ENCODE measurements at regions not wholly inside any gene's neighbourhood (a gene's known extent, or its start where the extent isn't known, plus 50 kb on each side); places are given as distances from the start of the nearest gene placed in this dataset.

GRCh38 chr21:27606422-27606821 is 639.5 kb upstream of the ADAMTS5 start:
- H4K20me1 ChIP-seq (ENCODE audit: insufficient read depth, low read length) = no peaks in the 10 kb centered on the region
- H3K27ac ChIP-seq (ENCODE audit: low read length) = no peak overlapping the region
- H3K9me3 ChIP-seq (ENCODE audit: insufficient read depth, low read length, severe bottlenecking) = no peaks in the 10 kb centered on the region
- no peak overlapping the region for H3K4me3 ChIP-seq (ENCODE audit: low read depth in 1 of 2, low read length in 2 of 2)
- H2AFZ ChIP-seq (ENCODE audit: low read depth, low read length) = no peak overlapping the region
- no peak for TF ChIP-seq CTCF (IDR thresholded peaks at IDR 0.05; ENCODE audit: borderline replicate concordance, extremely low read depth, low read length, poor library complexity, severe bottlenecking)
- no peak for TF ChIP-seq EZH2 (IDR thresholded peaks at IDR 0.05; ENCODE audit: borderline replicate concordance, low read depth, low read length, severe bottlenecking)
- no peak overlapping the region for H3K9ac ChIP-seq (ENCODE audit: low read depth, low read length)
- H3K79me2 ChIP-seq (ENCODE audit: insufficient read depth, low read length) = no peaks in the 10 kb centered on the region
- H3K36me3 ChIP-seq (ENCODE audit: insufficient read depth, low read length) = no peaks in the 10 kb centered on the region
- ATAC-seq (ENCODE audit: insufficient read depth, low read depth) = no peak
- no peak overlapping the region for H3K4me2 ChIP-seq (ENCODE audit: insufficient read depth, low read length)
- H3K27me3 ChIP-seq (ENCODE audit: insufficient read depth, low read length, poor library complexity) = no peaks in the 10 kb centered on the region
- H3K4me1 ChIP-seq (ENCODE audit: insufficient read depth, low read length) = no peaks in the 10 kb centered on the region
- DNase-seq = no peak

DNA sequence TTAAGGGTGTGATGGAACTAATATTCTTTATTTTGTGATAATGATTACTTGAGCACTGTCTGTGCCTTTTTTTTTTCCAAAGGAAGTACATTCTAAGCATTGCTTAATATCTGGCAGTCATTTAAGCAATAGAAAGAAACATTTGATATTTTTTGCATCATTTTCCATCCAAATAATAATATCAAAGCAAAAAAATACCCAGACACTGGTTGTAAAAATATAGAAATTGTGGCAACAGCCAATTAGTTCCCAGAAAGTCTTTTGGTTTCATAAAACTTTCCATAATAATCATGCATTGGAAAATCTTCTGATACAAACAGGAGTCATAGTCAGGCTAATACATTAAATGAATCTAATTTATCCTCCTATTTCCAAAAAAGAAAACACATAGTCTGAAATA is 629.3 kb upstream of the ADAMTS5 start:
- Histone ChIP-seq H3K9me3 (ENCODE audit: insufficient read depth, low read length, severe bottlenecking) (no peaks in the 10 kb centered on the region), H3K36me3 (ENCODE audit: insufficient read depth, low read length) (no peaks in the 10 kb centered on the region), H2AFZ (ENCODE audit: low read depth, low read length) (no peak overlapping the region), H3K4me3 (ENCODE audit: low read depth in 1 of 2, low read length in 2 of 2) (no peak overlapping the region), H3K27ac (ENCODE audit: low read length) (no peak overlapping the region), H3K9ac (ENCODE audit: low read depth, low read length) (no peak overlapping the region), H3K4me2 (ENCODE audit: insufficient read depth, low read length) (no peak overlapping the region), H3K27me3 (ENCODE audit: insufficient read depth, low read length, poor library complexity) (no peaks in the 10 kb centered on the region), H3K79me2 (ENCODE audit: insufficient read depth, low read length) (no peaks in the 10 kb centered on the region), H4K20me1 (ENCODE audit: insufficient read depth, low read length) (no peaks in the 10 kb centered on the region), H3K4me1 (ENCODE audit: insufficient read depth, low read length) (no peaks in the 10 kb centered on the region)
- no peak for ATAC-seq (ENCODE audit: insufficient read depth, low read depth)
- DNase-seq = no peak
- TF ChIP-seq EZH2 (IDR thresholded peaks at IDR 0.05; ENCODE audit: borderline replicate concordance, low read depth, low read length, severe bottlenecking) (no peak), CTCF (IDR thresholded peaks at IDR 0.05; ENCODE audit: borderline replicate concordance, extremely low read depth, low read length, poor library complexity, severe bottlenecking) (no peak)

DNA sequence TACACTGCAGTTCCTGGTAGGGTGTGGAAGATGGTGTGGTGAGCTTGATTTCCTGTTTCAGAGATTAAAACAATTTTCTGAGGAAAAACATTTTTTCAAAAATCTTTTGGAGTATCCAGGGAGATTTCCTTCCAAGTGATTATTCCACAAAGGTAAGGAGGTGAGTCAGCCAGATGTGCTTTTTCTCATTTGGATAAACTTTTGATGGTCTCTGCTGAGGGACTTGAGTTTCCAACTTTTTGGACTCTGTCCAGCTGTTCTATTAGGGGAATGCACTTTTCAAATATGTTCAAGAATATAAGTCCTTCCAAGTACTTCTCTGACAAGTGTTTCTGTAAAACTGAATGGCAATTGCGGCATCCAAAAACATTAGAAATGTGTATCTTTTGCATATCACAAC is 628.8 kb upstream of the ADAMTS5 start:
- TF ChIP-seq EZH2 (IDR thresholded peaks at IDR 0.05; ENCODE audit: borderline replicate concordance, low read depth, low read length, severe bottlenecking) = no peak
- TF ChIP-seq CTCF (IDR thresholded peaks at IDR 0.05; ENCODE audit: borderline replicate concordance, extremely low read depth, low read length, poor library complexity, severe bottlenecking) = no peak
- Histone ChIP-seq H3K36me3 (ENCODE audit: insufficient read depth, low read length) (no peaks in the 10 kb centered on the region), H3K27me3 (ENCODE audit: insufficient read depth, low read length, poor library complexity) (no peaks in the 10 kb centered on the region), H3K79me2 (ENCODE audit: insufficient read depth, low read length) (no peaks in the 10 kb centered on the region), H3K4me2 (ENCODE audit: insufficient read depth, low read length) (no peak overlapping the region), H3K27ac (ENCODE audit: low read length) (no peak overlapping the region), H2AFZ (ENCODE audit: low read depth, low read length) (no peak overlapping the region), H4K20me1 (ENCODE audit: insufficient read depth, low read length) (no peaks in the 10 kb centered on the region), H3K4me1 (ENCODE audit: insufficient read depth, low read length) (no peaks in the 10 kb centered on the region), H3K9me3 (ENCODE audit: insufficient read depth, low read length, severe bottlenecking) (no peaks in the 10 kb centered on the region), H3K9ac (ENCODE audit: low read depth, low read length) (no peak overlapping the region), H3K4me3 (ENCODE audit: low read depth in 1 of 2, low read length in 2 of 2) (no peak overlapping the region)
- no peak for ATAC-seq (ENCODE audit: insufficient read depth, low read depth)
- no peak for DNase-seq

DNA sequence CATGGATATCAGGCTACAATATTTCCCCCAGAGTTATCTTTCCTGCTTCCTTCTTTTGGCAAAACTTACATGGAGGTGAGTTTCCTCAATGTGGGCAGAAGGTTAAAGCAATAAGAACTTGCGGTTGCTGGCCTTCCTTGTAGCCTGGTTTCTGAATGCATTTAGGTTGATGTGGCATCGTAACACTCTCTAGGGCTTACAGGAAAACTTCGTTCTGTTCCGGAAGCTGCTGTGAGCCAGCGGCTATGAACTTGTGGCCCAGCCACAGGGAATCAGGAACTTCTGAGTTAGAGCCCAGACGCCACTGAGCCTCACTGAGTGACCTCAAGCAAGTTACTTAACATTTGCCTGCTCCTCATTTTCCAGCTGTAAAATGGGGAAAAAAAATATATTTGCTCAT is 623.4 kb upstream of the ADAMTS5 start:
- H4K20me1 ChIP-seq (ENCODE audit: insufficient read depth, low read length) = no peaks in the 10 kb centered on the region
- TF ChIP-seq CTCF (IDR thresholded peaks at IDR 0.05; ENCODE audit: borderline replicate concordance, extremely low read depth, low read length, poor library complexity, severe bottlenecking) (no peak), EZH2 (IDR thresholded peaks at IDR 0.05; ENCODE audit: borderline replicate concordance, low read depth, low read length, severe bottlenecking) (no peak)
- no peak overlapping the region for H3K27ac ChIP-seq (ENCODE audit: low read length)
- no peak overlapping the region for H2AFZ ChIP-seq (ENCODE audit: low read depth, low read length)
- H3K36me3 ChIP-seq (ENCODE audit: insufficient read depth, low read length) = no peaks in the 10 kb centered on the region
- H3K79me2 ChIP-seq (ENCODE audit: insufficient read depth, low read length) = no peaks in the 10 kb centered on the region
- H3K27me3 ChIP-seq (ENCODE audit: insufficient read depth, low read length, poor library complexity) = no peaks in the 10 kb centered on the region
- no peak overlapping the region for H3K4me3 ChIP-seq (ENCODE audit: low read depth in 1 of 2, low read length in 2 of 2)
- ATAC-seq (ENCODE audit: insufficient read depth, low read depth) (no peak), DNase-seq (no peak)
- no peak overlapping the region for H3K9ac ChIP-seq (ENCODE audit: low read depth, low read length)
- no peaks in the 10 kb centered on the region for H3K9me3 ChIP-seq (ENCODE audit: insufficient read depth, low read length, severe bottlenecking)
- H3K4me1 ChIP-seq (ENCODE audit: insufficient read depth, low read length) = no peaks in the 10 kb centered on the region
- H3K4me2 ChIP-seq (ENCODE audit: insufficient read depth, low read length) = no peak overlapping the region
